Occipital lobe (tissue), 1 donor: ENCODE measurements at regions not wholly inside any gene's neighbourhood (a gene's known extent, or its start where the extent isn't known, plus 50 kb on each side); places are given as distances from the start of the nearest gene placed in this dataset. TPM values are rescaled to one million over a fixed set of nuclear protein-coding genes. Genes with fewer than 3 reads are reported as not detected.

Source experiments
- small RNA-seq: library from RNA; depleted of rRNA; stranded (forward); fragments of <200 nt; gene quantifications from one replicate; pipeline ENCODE3, GENCODE V24; 2014

Small RNAs in the stretch of these regions (small RNA-seq; reads per million reads assigned to genes)
- gene AC096577.2: not detected
- gene RNU6-351P: not detected
